Neural cell (in vitro differentiated cells): ENCODE measurements at regions not wholly inside any gene's neighbourhood (a gene's known extent, or its start where the extent isn't known, plus 50 kb on each side); places are given as distances from the start of the nearest gene placed in this dataset.

Experiments used
- H2AFZ ChIP-seq: fragments of 200-600, 300-800 bp; sonication (generic), shearing (Covaris generic); 2 replicates; pipeline ENCODE4 v1.6.0; 2014; ENCODE audit warnings: low read depth, mild to moderate bottlenecking, antibody characterized with exemption, low read length, moderate library complexity
- H3F3A ChIP-seq: fragments of 200-600 bp; shearing (Covaris generic); 2 replicates; pipeline ENCODE4 v1.6.1; 2016; ENCODE audit warnings: mild to moderate bottlenecking, moderate library complexity, mixed read lengths, antibody characterized with exemption, low read length; ENCODE audit not compliant: insufficient read depth, poor library complexity, severe bottlenecking
- H3K27ac ChIP-seq: fragments of 200-600, 300-800 bp; sonication (generic), shearing (Covaris generic); 2 replicates; pipeline ENCODE4 v1.5.1; 2014; ENCODE audit warnings: mild to moderate bottlenecking, low read length, moderate library complexity
- H3K27me3 ChIP-seq: fragments of 300-800, 200-600 bp; sonication (generic), shearing (Covaris generic); 2 replicates; pipeline ENCODE4 v1.6.0; 2014; ENCODE audit warnings: mild to moderate bottlenecking, low read depth, low read length, moderate library complexity; ENCODE audit not compliant: insufficient read depth
- H3K36me3 ChIP-seq: fragments of 300-800, 200-600 bp; sonication (generic), shearing (Covaris generic); 2 replicates; pipeline ENCODE4 v1.5.1; 2014; ENCODE audit warnings: mild to moderate bottlenecking, antibody characterized with exemption, low read length, moderate library complexity; ENCODE audit not compliant: insufficient read depth
- H3K4me2 ChIP-seq: fragments of 300-800, 200-600 bp; sonication (generic), shearing (Covaris generic); 2 replicates; pipeline ENCODE4 v1.6.0; 2014; ENCODE audit warnings: mild to moderate bottlenecking, low read length
- H3K4me3 ChIP-seq: fragments of 300-800, 200-600 bp; sonication (generic), shearing (Covaris generic); 2 replicates; pipeline ENCODE4 v1.5.1; 2014; ENCODE audit warnings: mild to moderate bottlenecking, low read length, moderate library complexity
- H3K79me2 ChIP-seq: fragments of 200-600 bp; shearing (Covaris generic); replicated peaks from 2 replicates; pipeline ENCODE4 v1.6.0; 2014; ENCODE audit warnings: mild to moderate bottlenecking, low read length, moderate library complexity; ENCODE audit not compliant: insufficient read depth
- H3K9ac ChIP-seq: fragments of 300-800, 200-600 bp; sonication (generic), shearing (Covaris generic); 2 replicates; pipeline ENCODE4 v1.6.1; 2016; ENCODE audit warnings: mild to moderate bottlenecking, low read length, mixed read lengths
- H3K9me2 ChIP-seq: fragments of 200-600 bp; shearing (Covaris generic); 2 replicates; pipeline ENCODE4 v1.6.1; 2016; ENCODE audit warnings: mild to moderate bottlenecking, low read length, mixed read lengths; ENCODE audit not compliant: insufficient read depth
- H3K9me3 ChIP-seq: fragments of 200-600, 300-800 bp; sonication (generic), shearing (Covaris generic); 2 replicates; pipeline ENCODE4 v1.6.1; 2016; ENCODE audit warnings: mild to moderate bottlenecking, mixed run types, low read length, moderate library complexity, mixed read lengths
- H4K20me1 ChIP-seq: fragments of 200-600 bp; shearing (Covaris generic); 2 replicates; pipeline ENCODE4 v1.6.1; 2016; ENCODE audit warnings: mild to moderate bottlenecking, mixed run types; ENCODE audit not compliant: insufficient read depth
- CTCF ChIP-seq: fragments of 450-650 bp; IDR thresholded peaks from 2 replicates; pipeline ENCODE4 v1.5.1; 2014; ENCODE audit warnings: antibody characterized with exemption, mild to moderate bottlenecking, moderate library complexity; ENCODE audit not compliant: poor library complexity, severe bottlenecking
- EP300 ChIP-seq: fragments of 450-650 bp; conservative IDR thresholded peaks from 2 replicates; pipeline ENCODE4 v1.6.1; 2014; ENCODE audit warnings: antibody characterized with exemption, mild to moderate bottlenecking, moderate library complexity; ENCODE audit not compliant: poor library complexity, severe bottlenecking
- EZH2 ChIP-seq: fragments of 200-600, 300-800 bp; shearing (Covaris generic), sonication (generic); IDR thresholded peaks from 2 replicates; pipeline ENCODE4 v1.6.1; 2014; ENCODE audit warnings: antibody characterized with exemption, low read length, borderline replicate concordance, mild to moderate bottlenecking; ENCODE audit not compliant: insufficient read depth, poor library complexity, severe bottlenecking
- MXI1 ChIP-seq: fragments of 450-650 bp; conservative IDR thresholded peaks from 2 replicates; pipeline ENCODE4 v1.6.1; 2014; ENCODE audit warnings: antibody characterized with exemption, mild to moderate bottlenecking; ENCODE audit not compliant: poor library complexity, severe bottlenecking
- POLR2AphosphoS5 ChIP-seq: IDR thresholded peaks from 2 replicates; pipeline ENCODE4 v1.6.1; 2012
- RAD21 ChIP-seq: fragments of 450-650 bp; conservative IDR thresholded peaks from 2 replicates; pipeline ENCODE4 v1.6.1; 2014; ENCODE audit warnings: antibody characterized with exemption, mild to moderate bottlenecking, moderate library complexity
- REST ChIP-seq: IDR thresholded peaks from 2 replicates; pipeline ENCODE4 v1.6.1; 2012; ENCODE audit warnings: borderline replicate concordance
- SMC3 ChIP-seq: fragments of 450-650 bp; conservative IDR thresholded peaks from 2 replicates; pipeline ENCODE4 v1.6.1; 2014; ENCODE audit warnings: antibody characterized with exemption, mild to moderate bottlenecking, moderate library complexity; ENCODE audit not compliant: poor library complexity
- TAF1 ChIP-seq: IDR thresholded peaks from 2 replicates; pipeline ENCODE4 v1.6.1; 2012; ENCODE audit warnings: low read depth

- H3K79me2 ChIP-seq, result no peaks in the 10 kb centered on the region
- TF ChIP-seq SMC3, result no peak
Observed at GRCh38 chrX:112313201-112313600, 230.6 kb upstream of the TRPC5 start.

GRCh38 chrX:112306027-112306426, 223.5 kb upstream of the TRPC5 start:
- H3K4me2 ChIP-seq, result no peak overlapping the region
- no peak overlapping the region for H3K9ac ChIP-seq
- H3F3A ChIP-seq, result no peaks in the 10 kb centered on the region
- H3K27ac ChIP-seq, result no peak overlapping the region
- no peaks in the 10 kb centered on the region for H3K9me3 ChIP-seq
- H3K9me2 ChIP-seq, result no peaks in the 10 kb centered on the region
- H4K20me1 ChIP-seq, result no peaks in the 10 kb centered on the region
- H3K79me2 ChIP-seq, result no peaks in the 10 kb centered on the region
- no peaks in the 10 kb centered on the region for H3K36me3 ChIP-seq
- H3K4me3 ChIP-seq, result no peak overlapping the region
- no peak overlapping the region for H2AFZ ChIP-seq
- no peak for TF ChIP-seq EP300
- TF ChIP-seq MXI1, result no peak
- no peak for TF ChIP-seq CTCF
- no peak for TF ChIP-seq POLR2AphosphoS5
- TF ChIP-seq SMC3, result no peak
- no peak for TF ChIP-seq RAD21
- TF ChIP-seq TAF1, result no peak
- TF ChIP-seq REST, result no peak
- TF ChIP-seq EZH2, result no peak
- no peaks in the 10 kb centered on the region for H3K27me3 ChIP-seq

More at GRCh38 chrX:112313201-112313600, 230.6 kb upstream of the TRPC5 start:
- H3F3A ChIP-seq, result no peaks in the 10 kb centered on the region
- no peak overlapping the region for H3K27ac ChIP-seq
- no peak overlapping the region for H3K4me3 ChIP-seq
- no peaks in the 10 kb centered on the region for H3K9me2 ChIP-seq
- H3K4me2 ChIP-seq, result no peak overlapping the region
- H3K36me3 ChIP-seq, result no peaks in the 10 kb centered on the region
- H3K9ac ChIP-seq, result no peak overlapping the region
- no peaks in the 10 kb centered on the region for H4K20me1 ChIP-seq
- H3K9me3 ChIP-seq, result no peaks in the 10 kb centered on the region
- H2AFZ ChIP-seq, result no peak overlapping the region
- H3K27me3 ChIP-seq, result no peaks in the 10 kb centered on the region

GRCh38 chrX:112279940-112280339, 197.4 kb upstream of the TRPC5 start:
- no peak for TF ChIP-seq TAF1
- no peak for TF ChIP-seq SMC3
- TF ChIP-seq REST, result no peak
- TF ChIP-seq RAD21, result no peak
- TF ChIP-seq EP300, result no peak
- no peak for TF ChIP-seq CTCF
- TF ChIP-seq MXI1, result no peak
- no peak for TF ChIP-seq EZH2
- no peak for TF ChIP-seq POLR2AphosphoS5
- H3K4me2 ChIP-seq, result no peak overlapping the region
- no peak overlapping the region for H3K27ac ChIP-seq
- no peaks in the 10 kb centered on the region for H4K20me1 ChIP-seq
- no peaks in the 10 kb centered on the region for H3K79me2 ChIP-seq
- H2AFZ ChIP-seq, result no peak overlapping the region
- H3K9me3 ChIP-seq, result no peaks in the 10 kb centered on the region
- H3F3A ChIP-seq, result no peaks in the 10 kb centered on the region
- no peak overlapping the region for H3K9ac ChIP-seq
- no peaks in the 10 kb centered on the region for H3K9me2 ChIP-seq
- no peak overlapping the region for H3K4me3 ChIP-seq
- no peaks in the 10 kb centered on the region for H3K36me3 ChIP-seq
- no peaks in the 10 kb centered on the region for H3K27me3 ChIP-seq
